ENCODE measurements at regions not wholly inside any gene's neighbourhood (a gene's known extent, or its start where the extent isn't known, plus 50 kb on each side); places are given as distances from the start of the nearest gene placed in this dataset.

DNA sequence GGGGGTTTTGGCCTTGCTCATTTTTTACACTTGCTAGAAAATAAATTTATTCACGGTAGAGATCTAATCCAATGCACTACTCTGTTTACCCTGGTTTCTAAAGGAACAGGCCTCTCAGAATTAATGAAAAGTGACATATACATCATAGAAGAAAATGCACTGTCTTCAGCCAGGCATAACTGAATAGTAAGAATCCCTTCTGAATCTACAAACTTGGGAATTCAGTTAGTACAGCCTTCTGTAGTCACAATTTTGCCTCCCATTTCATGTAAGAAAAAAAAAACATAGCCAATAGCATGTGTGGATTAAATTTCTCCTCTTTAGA lies 197.3 kb downstream of the CAAP1 start:
- H3K9me3 ChIP-seq (ENCODE audit: insufficient read depth, low read depth, low read length) = no peaks in the 10 kb centered on the region
- no peaks in the 10 kb centered on the region for H3K9me2 ChIP-seq (replicated peaks; ENCODE audit: low read depth, low read length)
- H3K4me3 ChIP-seq (ENCODE audit: low read length, poor library complexity, severe bottlenecking) = no peak overlapping the region
- H3K79me2 ChIP-seq (ENCODE audit: insufficient read depth, low read length) = no peaks in the 10 kb centered on the region
- H3K36me3 ChIP-seq (ENCODE audit: insufficient read depth, low read length) = no peaks in the 10 kb centered on the region
- no peaks in the 10 kb centered on the region for H3K4me1 ChIP-seq (ENCODE audit: insufficient read depth, low read length, poor library complexity, severe bottlenecking)
- no peak overlapping the region for H2AFZ ChIP-seq (ENCODE audit: low read length)
- H3K27me3 ChIP-seq (ENCODE audit: insufficient read depth, low read length, poor library complexity, severe bottlenecking) = no peaks in the 10 kb centered on the region
- H3K4me2 ChIP-seq (ENCODE audit: low read depth, low read length, poor library complexity, severe bottlenecking) = no peak overlapping the region
- no peaks in the 10 kb centered on the region for H3F3A ChIP-seq (ENCODE audit: low read depth)
- H3K9ac ChIP-seq (ENCODE audit: low read depth, low read length, poor library complexity, severe bottlenecking) = no peak overlapping the region
- no peak for TF ChIP-seq EZH2phosphoT487 (IDR thresholded peaks at IDR 0.05; ENCODE audit: borderline replicate concordance)
- TF ChIP-seq, protein P1, sequence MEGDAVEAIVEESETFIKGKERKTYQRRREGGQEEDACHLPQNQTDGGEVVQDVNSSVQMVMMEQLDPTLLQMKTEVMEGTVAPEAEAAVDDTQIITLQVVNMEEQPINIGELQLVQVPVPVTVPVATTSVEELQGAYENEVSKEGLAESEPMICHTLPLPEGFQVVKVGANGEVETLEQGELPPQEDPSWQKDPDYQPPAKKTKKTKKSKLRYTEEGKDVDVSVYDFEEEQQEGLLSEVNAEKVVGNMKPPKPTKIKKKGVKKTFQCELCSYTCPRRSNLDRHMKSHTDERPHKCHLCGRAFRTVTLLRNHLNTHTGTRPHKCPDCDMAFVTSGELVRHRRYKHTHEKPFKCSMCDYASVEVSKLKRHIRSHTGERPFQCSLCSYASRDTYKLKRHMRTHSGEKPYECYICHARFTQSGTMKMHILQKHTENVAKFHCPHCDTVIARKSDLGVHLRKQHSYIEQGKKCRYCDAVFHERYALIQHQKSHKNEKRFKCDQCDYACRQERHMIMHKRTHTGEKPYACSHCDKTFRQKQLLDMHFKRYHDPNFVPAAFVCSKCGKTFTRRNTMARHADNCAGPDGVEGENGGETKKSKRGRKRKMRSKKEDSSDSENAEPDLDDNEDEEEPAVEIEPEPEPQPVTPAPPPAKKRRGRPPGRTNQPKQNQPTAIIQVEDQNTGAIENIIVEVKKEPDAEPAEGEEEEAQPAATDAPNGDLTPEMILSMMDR (conservative IDR thresholded peaks at IDR 0.05; ENCODE audit: low read length) = no peak
- no peaks in the 10 kb centered on the region for H4K20me1 ChIP-seq (ENCODE audit: insufficient read depth, low read length, poor library complexity, severe bottlenecking)

GRCh38 chr9:26694381-26695297 lies 198.0 kb downstream of the CAAP1 start:
- H2AFZ ChIP-seq (ENCODE audit: low read length) = no peak overlapping the region
- H3K27me3 ChIP-seq (ENCODE audit: insufficient read depth, low read length, poor library complexity, severe bottlenecking) = no peaks in the 10 kb centered on the region
- TF ChIP-seq, protein P1 (conservative IDR thresholded peaks at IDR 0.05; ENCODE audit: low read length) = no peak
- no peak for TF ChIP-seq EZH2phosphoT487 (IDR thresholded peaks at IDR 0.05; ENCODE audit: borderline replicate concordance)

DNA sequence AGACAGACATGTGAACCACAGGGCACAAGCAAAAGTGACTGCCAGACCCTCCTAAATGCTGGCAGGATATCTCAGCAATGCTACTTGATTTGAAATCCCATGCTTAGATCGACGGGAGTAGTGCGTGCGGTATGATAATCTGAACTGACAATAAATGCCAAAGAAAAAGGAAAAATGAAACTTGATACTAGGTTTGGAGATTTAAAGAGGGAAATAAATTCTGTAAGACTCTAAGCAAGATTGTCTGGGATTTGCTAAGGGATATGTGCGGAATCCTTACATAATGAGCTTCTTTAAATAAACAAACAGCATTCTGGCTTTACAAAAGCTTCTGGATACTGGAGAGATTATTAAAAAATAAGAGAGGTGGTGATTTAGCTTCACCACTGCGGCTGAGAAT lies 203.6 kb downstream of the CAAP1 start:
- H3K27me3 ChIP-seq (ENCODE audit: insufficient read depth, low read length, poor library complexity, severe bottlenecking) = no peaks in the 10 kb centered on the region
- H3F3A ChIP-seq (ENCODE audit: low read depth) = no peaks in the 10 kb centered on the region
- H3K4me3 ChIP-seq (ENCODE audit: low read length, poor library complexity, severe bottlenecking) = no peak overlapping the region
- no peak overlapping the region for H3K4me2 ChIP-seq (ENCODE audit: low read depth, low read length, poor library complexity, severe bottlenecking)
- H3K79me2 ChIP-seq (ENCODE audit: insufficient read depth, low read length) = no peaks in the 10 kb centered on the region
- no peaks in the 10 kb centered on the region for H3K9me2 ChIP-seq (replicated peaks; ENCODE audit: low read depth, low read length)
- H3K9ac ChIP-seq (ENCODE audit: low read depth, low read length, poor library complexity, severe bottlenecking) = no peak overlapping the region
- no peak for TF ChIP-seq EZH2phosphoT487 (IDR thresholded peaks at IDR 0.05; ENCODE audit: borderline replicate concordance)
- TF ChIP-seq, protein P1 (conservative IDR thresholded peaks at IDR 0.05; ENCODE audit: low read length) = no peak
- no peak overlapping the region for H2AFZ ChIP-seq (ENCODE audit: low read length)
- H3K9me3 ChIP-seq (ENCODE audit: insufficient read depth, low read depth, low read length) = no peaks in the 10 kb centered on the region
- H3K4me1 ChIP-seq (ENCODE audit: insufficient read depth, low read length, poor library complexity, severe bottlenecking) = no peaks in the 10 kb centered on the region
- no peaks in the 10 kb centered on the region for H4K20me1 ChIP-seq (ENCODE audit: insufficient read depth, low read length, poor library complexity, severe bottlenecking)
- no peaks in the 10 kb centered on the region for H3K36me3 ChIP-seq (ENCODE audit: insufficient read depth, low read length)

More at GRCh38 chr9:26694381-26695297, 198.0 kb downstream of the CAAP1 start:
- Histone ChIP-seq H3K79me2 (ENCODE audit: insufficient read depth, low read length) (no peaks in the 10 kb centered on the region), H3F3A (ENCODE audit: low read depth) (no peaks in the 10 kb centered on the region), H3K36me3 (ENCODE audit: insufficient read depth, low read length) (no peaks in the 10 kb centered on the region), H4K20me1 (ENCODE audit: insufficient read depth, low read length, poor library complexity, severe bottlenecking) (no peaks in the 10 kb centered on the region), H3K9me2 (replicated peaks; ENCODE audit: low read depth, low read length) (no peaks in the 10 kb centered on the region), H3K4me2 (ENCODE audit: low read depth, low read length, poor library complexity, severe bottlenecking) (no peak overlapping the region), H3K9ac (ENCODE audit: low read depth, low read length, poor library complexity, severe bottlenecking) (no peak overlapping the region), H3K4me1 (ENCODE audit: insufficient read depth, low read length, poor library complexity, severe bottlenecking) (no peaks in the 10 kb centered on the region), H3K4me3 (ENCODE audit: low read length, poor library complexity, severe bottlenecking) (no peak overlapping the region), H3K9me3 (ENCODE audit: insufficient read depth, low read depth, low read length) (no peaks in the 10 kb centered on the region)
